Stimulated activated CD4-positive, alpha-beta T cell treated with anti-CD3 and anti-CD28 coated beads, Interleukin-2, amount 100 ng/mL, for 24 hours (primary cell): ENCODE measurements at regions not wholly inside any gene's neighbourhood (a gene's known extent, or its start where the extent isn't known, plus 50 kb on each side); places are given as distances from the start of the nearest gene placed in this dataset.
A peak's percentile ranks its signal among the peaks of the same experiment; 100 is the strongest.
"Not testable (repeated sequence)": the region's sequence is repeated elsewhere in the genome, so short reads cannot be mapped to it uniquely, and the experiment has no call there.

Experiments used
- DNase-seq, 2 donors: peaks; one replicate each; pipeline ENCODE4 v3.0.0-alpha.2; 2020

DNA sequence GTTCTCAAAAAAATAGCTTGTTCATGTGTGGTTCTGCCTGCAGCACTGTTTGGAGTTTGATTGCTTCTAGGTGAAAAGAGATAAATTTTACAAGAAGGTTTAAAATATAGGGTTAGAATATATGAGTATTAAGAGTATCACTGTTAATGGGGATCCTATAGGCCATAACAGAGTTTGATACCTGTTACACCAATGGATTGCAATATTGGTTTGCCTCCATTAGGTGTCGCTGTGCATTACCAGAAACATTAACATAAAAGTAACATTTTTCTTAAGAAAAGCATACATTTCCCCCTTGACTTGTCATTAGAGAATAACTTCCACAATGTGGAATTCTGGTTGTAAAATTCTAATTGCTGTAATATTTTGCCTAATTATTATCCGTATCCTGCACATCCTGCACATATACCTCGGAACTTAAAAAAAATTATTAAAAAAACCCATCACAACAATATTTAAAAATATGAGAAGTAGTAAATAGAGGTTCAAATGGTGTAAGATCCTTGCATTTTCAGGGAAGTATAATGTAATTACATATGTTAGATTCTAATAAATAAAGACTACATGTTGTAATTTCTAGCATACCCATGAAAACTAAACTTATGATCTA lies 63.0 kb downstream of the CYP4A11 start:
- peak in 1 of 2 donors; percentile 20 for DNase-seq

DNA sequence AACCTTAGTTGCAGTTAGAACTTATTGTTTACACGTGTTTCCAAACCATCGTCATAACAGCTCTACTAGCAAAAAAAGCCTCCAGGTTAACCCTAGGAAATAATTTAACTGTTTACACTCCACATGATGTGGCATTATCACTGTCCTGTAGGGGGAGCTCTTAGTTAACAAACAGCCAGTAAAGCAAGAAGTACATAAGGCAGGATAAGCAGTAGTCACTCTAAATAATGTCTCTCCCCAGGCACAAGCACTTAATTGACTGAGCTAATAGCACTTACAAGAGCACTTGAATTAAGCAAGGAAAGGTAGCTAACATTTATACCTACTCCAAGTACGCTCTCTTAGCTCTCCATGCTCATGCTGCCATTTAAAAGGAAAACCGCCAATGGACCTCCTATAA lies 65.2 kb downstream of the CYP4A11 start:
- DNase-seq, result not testable (repeated sequence)
